HepG2 (cell line): ENCODE measurements at regions not wholly inside any gene's neighbourhood (a gene's known extent, or its start where the extent isn't known, plus 50 kb on each side); places are given as distances from the start of the nearest gene placed in this dataset.
"Not testable (repeated sequence)": the region's sequence is repeated elsewhere in the genome, so short reads cannot be mapped to it uniquely, and the experiment has no call there.

Experiments
- GLI4 ChIP-seq: sonication (generic); formaldehyde crosslinking; IDR thresholded peaks from 2 replicates; pipeline ENCODE4 v1.5.1; 2020; ENCODE audit warnings: missing genetic modification reagents, mild to moderate bottlenecking, moderate library complexity, borderline replicate concordance
- SALL2 ChIP-seq: sonication (generic); formaldehyde crosslinking; IDR thresholded peaks from 2 replicates; pipeline ENCODE4 v1.8.1; 2023; ENCODE audit warnings: mild to moderate bottlenecking, missing genetic modification reagents, inconsistent platforms
- ZSCAN9 ChIP-seq: IDR thresholded peaks from 2 replicates; pipeline ENCODE4 v1.6.1; 2016; ENCODE audit warnings: borderline replicate concordance
- TF ChIP-seq, protein P1 (sequence below): sonication (generic); formaldehyde crosslinking; IDR thresholded peaks from 2 replicates; pipeline ENCODE4 v1.5.0; 2020; ENCODE audit warnings: missing genetic modification reagents
- TF ChIP-seq, protein P2 (sequence below): sonication (generic); formaldehyde crosslinking; IDR thresholded peaks from 2 replicates; pipeline ENCODE4 v1.4.0; 2020; ENCODE audit warnings: missing genetic modification reagents, borderline replicate concordance
- TF ChIP-seq, protein P3 (sequence below): sonication (generic); formaldehyde crosslinking; IDR thresholded peaks from 2 replicates; pipeline ENCODE4 v1.5.0; 2020; ENCODE audit warnings: mild to moderate bottlenecking, missing genetic modification reagents, moderate library complexity

DNA sequence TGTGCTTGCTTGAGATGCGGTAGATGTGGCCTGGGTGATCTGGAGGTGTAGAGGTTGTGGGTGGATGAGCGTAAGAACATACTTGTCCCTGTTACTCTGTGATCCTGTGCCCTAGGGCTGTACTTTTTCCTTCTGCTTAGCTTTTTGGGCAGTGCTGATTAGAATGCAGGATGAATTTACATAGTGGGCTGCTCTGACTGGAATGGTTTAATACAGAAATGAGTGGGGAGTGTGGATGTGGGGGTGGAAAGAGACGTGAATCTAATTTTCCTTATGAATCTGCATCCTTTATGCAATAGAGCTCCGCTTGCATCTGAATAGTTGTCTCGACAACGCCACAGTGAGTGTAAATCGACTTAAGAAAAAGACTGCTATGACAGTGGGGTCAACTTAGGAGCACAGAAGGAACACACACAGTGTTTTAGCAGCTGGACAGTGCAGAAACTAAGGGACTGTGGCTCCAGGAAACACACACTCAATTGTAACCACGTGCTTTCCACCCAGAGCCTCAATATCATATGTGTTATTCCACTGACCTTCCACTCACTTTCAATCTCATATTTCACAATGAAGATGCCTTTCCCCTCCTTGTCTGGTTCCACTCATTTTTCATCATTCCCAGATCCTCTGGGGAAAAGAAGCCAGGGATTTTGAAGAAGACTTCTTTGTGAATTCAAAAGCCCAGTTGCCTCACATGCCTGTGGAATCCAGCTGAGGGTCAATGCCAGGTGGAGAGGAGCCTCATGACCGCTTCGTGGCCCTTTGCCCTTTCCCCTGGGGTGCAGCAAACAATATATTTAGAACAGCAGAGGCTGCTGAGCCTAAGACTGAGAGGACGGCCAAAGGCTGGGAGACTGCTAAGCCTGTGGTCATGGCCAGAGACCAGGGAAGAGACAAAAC lies 91.4 kb downstream of the BMP15 start:
- not testable (repeated sequence) for TF ChIP-seq GLI4, SALL2, ZSCAN9 (CRISPR knock-in tag)
- TF ChIP-seq, protein P1, sequence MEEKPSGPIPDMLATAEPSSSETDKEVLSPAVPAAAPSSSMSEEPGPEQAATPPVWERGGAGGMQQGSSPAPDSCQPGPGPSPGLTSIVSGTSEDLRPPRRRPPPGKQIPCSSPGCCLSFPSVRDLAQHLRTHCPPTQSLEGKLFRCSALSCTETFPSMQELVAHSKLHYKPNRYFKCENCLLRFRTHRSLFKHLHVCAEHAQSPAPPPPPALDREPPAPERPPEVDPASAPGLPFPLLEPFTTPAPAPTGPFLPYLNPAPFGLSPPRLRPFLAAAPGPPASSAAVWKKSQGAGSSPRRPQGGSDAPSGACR (CRISPR knock-in tag) = not testable (repeated sequence)
- TF ChIP-seq, protein P2, sequence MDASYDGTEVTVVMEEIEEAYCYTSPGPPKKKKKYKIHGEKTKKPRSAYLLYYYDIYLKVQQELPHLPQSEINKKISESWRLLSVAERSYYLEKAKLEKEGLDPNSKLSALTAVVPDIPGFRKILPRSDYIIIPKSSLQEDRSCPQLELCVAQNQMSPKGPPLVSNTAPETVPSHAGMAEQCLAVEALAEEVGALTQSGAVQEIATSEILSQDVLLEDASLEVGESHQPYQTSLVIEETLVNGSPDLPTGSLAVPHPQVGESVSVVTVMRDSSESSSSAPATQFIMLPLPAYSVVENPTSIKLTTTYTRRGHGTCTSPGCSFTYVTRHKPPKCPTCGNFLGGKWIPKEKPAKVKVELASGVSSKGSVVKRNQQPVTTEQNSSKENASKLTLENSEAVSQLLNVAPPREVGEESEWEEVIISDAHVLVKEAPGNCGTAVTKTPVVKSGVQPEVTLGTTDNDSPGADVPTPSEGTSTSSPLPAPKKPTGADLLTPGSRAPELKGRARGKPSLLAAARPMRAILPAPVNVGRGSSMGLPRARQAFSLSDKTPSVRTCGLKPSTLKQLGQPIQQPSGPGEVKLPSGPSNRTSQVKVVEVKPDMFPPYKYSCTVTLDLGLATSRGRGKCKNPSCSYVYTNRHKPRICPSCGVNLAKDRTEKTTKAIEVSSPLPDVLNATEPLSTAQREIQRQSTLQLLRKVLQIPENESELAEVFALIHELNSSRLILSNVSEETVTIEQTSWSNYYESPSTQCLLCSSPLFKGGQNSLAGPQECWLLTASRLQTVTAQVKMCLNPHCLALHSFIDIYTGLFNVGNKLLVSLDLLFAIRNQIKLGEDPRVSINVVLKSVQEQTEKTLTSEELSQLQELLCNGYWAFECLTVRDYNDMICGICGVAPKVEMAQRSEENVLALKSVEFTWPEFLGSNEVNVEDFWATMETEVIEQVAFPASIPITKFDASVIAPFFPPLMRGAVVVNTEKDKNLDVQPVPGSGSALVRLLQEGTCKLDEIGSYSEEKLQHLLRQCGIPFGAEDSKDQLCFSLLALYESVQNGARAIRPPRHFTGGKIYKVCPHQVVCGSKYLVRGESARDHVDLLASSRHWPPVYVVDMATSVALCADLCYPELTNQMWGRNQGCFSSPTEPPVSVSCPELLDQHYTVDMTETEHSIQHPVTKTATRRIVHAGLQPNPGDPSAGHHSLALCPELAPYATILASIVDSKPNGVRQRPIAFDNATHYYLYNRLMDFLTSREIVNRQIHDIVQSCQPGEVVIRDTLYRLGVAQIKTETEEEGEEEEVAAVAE (CRISPR knock-in tag) = not testable (repeated sequence)
- TF ChIP-seq, protein P3, sequence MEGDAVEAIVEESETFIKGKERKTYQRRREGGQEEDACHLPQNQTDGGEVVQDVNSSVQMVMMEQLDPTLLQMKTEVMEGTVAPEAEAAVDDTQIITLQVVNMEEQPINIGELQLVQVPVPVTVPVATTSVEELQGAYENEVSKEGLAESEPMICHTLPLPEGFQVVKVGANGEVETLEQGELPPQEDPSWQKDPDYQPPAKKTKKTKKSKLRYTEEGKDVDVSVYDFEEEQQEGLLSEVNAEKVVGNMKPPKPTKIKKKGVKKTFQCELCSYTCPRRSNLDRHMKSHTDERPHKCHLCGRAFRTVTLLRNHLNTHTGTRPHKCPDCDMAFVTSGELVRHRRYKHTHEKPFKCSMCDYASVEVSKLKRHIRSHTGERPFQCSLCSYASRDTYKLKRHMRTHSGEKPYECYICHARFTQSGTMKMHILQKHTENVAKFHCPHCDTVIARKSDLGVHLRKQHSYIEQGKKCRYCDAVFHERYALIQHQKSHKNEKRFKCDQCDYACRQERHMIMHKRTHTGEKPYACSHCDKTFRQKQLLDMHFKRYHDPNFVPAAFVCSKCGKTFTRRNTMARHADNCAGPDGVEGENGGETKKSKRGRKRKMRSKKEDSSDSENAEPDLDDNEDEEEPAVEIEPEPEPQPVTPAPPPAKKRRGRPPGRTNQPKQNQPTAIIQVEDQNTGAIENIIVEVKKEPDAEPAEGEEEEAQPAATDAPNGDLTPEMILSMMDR (CRISPR knock-in tag) = not testable (repeated sequence)
